GM12875 (cell line): ENCODE measurements at regions not wholly inside any gene's neighbourhood (a gene's known extent, or its start where the extent isn't known, plus 50 kb on each side); places are given as distances from the start of the nearest gene placed in this dataset.

Source experiments
- H3K4me3 ChIP-seq: one replicate; pipeline ENCODE4 v1.5.1; 2011; ENCODE audit warnings: low read depth, low read length, control low read depth
- TF ChIP-seq, protein P1 (sequence below): IDR thresholded peaks from 2 replicates; pipeline ENCODE4 v1.5.1; 2011; ENCODE audit warnings: low read depth, mild to moderate bottlenecking, control low read depth, inconsistent platforms, low read length, moderate library complexity, borderline replicate concordance; ENCODE audit not compliant: insufficient read depth

DNA sequence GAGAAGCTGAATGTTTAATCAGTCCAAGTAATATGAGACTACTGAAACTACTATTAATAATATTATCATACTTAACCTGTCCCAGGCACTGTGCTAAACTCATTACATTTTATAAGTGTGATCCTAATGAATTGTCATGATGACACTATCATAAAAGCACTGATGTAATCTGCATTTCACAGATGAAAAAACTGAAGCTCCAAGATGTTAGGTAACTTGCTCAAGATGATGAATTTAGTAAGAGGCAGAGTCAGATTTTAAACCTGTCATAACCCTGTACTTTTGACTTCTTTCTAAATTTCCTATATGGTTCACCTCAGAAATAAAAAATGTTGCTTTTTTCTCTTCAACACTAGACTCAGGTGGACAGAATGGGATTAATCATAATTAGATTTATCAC, 237.6 kb downstream of the ALDH8A1 start:
- H3K4me3 ChIP-seq: no peak overlapping the region
- TF ChIP-seq, protein P1, sequence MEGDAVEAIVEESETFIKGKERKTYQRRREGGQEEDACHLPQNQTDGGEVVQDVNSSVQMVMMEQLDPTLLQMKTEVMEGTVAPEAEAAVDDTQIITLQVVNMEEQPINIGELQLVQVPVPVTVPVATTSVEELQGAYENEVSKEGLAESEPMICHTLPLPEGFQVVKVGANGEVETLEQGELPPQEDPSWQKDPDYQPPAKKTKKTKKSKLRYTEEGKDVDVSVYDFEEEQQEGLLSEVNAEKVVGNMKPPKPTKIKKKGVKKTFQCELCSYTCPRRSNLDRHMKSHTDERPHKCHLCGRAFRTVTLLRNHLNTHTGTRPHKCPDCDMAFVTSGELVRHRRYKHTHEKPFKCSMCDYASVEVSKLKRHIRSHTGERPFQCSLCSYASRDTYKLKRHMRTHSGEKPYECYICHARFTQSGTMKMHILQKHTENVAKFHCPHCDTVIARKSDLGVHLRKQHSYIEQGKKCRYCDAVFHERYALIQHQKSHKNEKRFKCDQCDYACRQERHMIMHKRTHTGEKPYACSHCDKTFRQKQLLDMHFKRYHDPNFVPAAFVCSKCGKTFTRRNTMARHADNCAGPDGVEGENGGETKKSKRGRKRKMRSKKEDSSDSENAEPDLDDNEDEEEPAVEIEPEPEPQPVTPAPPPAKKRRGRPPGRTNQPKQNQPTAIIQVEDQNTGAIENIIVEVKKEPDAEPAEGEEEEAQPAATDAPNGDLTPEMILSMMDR: no peak

DNA sequence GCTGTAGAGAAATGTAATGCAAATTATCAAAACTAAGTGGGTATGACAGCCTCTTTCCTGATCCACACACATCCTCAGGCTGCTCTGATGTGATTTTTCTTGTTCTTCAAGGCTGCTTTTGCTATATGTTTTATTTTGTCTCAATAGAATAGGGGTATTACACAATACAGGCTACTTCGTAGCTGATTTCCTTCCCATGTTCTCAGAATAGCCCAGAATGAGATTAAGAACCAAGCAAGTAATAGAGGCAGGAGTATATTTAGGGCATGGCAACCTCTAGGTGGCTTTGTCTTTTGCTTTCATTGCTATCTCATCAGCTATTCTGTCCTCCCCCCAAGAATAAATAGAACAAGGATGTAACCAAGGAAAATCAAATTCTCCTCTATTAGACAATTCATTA, 241.8 kb downstream of the ALDH8A1 start:
- TF ChIP-seq, protein P1: no peak
- no peak overlapping the region for H3K4me3 ChIP-seq

DNA sequence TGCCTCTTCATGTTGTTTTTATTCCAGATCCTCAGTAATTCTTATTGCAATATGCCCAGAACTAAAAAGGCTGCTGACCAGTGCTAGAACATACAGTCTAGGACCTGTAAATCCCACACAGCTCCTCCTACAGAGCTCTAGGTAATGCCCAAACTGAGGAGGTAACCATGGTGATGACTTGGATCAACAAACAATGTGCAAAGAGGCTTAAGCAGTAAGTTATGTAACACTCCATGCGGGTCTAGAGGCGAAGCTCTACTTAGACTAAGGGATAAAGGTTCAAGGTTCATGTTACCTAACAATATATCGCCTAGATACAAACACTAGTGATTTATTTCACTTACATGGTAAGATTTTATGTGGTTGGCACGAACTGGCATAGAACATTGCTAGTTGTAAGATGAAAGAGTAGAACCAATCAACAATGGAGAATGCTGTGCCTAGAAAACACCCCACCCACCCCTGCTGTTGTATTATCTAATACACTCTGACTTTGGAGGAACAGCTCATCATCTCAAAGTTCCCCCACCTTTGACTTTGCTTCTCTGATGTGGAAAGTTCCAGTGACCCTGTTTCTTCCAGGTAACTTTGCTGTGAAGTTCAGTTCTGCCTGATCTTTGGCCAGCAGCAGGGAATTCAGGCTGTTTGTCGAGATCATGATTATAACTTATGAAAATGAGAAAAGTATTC, 242.4 kb downstream of the ALDH8A1 start:
- no peak overlapping the region for H3K4me3 ChIP-seq
- TF ChIP-seq, protein P1: no peak

DNA sequence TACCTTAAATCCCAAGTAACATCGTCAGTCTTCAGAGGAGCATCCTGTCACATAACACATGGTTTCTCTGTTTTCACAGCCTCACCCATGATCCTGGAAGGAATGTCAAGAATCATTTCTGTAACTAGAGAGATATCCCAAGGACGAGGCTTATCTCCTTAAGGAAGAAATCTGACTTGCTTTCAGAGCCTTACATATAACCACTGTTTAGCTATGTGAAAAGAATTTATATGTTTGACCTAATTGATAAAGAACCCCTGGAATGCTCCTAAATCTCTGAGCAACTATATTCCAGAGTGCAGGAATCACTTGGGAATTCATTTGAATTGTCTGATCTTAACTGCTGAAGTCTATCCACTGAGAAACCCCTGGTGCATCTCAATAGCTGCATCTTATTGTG, 243.1 kb downstream of the ALDH8A1 start:
- TF ChIP-seq, protein P1: no peak
- H3K4me3 ChIP-seq: no peak overlapping the region

DNA sequence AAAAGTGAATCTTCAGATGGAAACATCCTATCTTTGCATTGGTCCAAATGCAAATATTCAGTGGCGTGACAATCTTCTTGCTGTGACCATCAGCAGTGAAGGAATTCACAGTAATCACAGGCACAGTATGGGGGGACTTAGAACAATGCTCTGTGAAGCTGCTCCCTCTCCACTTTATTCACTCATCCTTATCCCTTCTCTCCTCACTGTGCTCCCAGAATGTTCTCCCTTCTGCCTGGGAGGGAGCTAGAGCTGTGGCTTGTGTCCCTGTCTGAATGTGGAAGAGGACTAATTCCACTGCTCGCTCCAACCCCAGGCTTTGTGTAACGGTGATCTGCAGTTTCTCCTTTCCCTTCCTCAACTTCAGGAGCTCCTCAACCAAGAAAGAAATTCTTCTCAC, 243.7 kb downstream of the ALDH8A1 start:
- H3K4me3 ChIP-seq: no peak overlapping the region

DNA sequence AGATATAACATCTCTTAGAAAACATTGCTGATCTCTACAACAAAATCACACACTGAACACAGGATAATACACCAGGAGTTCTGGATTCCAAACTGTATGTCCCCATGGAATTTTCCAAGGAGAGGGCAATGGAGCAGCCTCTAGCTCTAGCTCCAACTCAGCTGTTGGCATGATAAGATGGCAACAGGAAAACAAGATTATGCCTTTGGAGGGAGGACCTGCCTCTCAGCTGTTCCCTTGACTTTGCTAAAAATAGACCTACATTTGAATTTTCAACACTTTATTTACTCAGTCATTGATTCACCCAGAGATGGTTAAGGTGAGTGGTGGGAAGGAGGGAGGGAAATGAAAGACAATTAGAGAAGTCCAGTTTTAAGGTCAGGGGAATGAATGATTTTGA, 246.7 kb downstream of the ALDH8A1 start:
- no peak overlapping the region for H3K4me3 ChIP-seq
- TF ChIP-seq, protein P1: no peak

More for the DNA sequence above, 243.7 kb downstream of the ALDH8A1 start:
- TF ChIP-seq, protein P1: no peak

DNA sequence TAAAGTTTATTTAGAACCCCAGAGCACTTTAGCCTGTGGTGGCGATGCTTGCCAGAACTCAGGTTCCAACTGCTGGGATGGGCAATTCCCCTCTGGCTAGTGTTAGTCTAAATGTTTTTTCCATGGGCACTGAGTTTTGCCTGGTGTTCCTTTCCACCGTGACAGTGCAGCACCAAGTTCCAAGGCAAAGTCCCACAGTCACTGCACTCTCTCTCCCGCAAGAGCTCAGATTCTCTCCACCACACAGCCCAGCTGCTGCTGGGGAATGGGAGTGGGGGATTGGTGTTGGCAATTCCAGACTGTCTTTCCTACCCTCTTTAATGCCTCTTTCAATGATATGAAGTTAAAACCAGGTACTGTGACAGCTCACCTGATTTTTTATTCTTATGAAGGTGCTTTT, 247.6 kb downstream of the ALDH8A1 start:
- TF ChIP-seq, protein P1: no peak
- H3K4me3 ChIP-seq: no peak overlapping the region
